HL-60 (cell line): ENCODE measurements at regions not wholly inside any gene's neighbourhood (a gene's known extent, or its start where the extent isn't known, plus 50 kb on each side); places are given as distances from the start of the nearest gene placed in this dataset.

Experiments
- DNase-seq, 2 experiments: peaks; one replicate each; pipeline ENCODE4 v3.0.0-alpha.2; 2010 to 2020; ENCODE audit warnings: low read depth in 1 of 2, low spot score in 1 of 2
- H3K27ac ChIP-seq: fragments of 250-450 bp; sonication (Bioruptor Pico); replicated peaks from 2 replicates; pipeline ENCODE4 v1.5.1; 2020; ENCODE audit warnings: mild to moderate bottlenecking, moderate library complexity
- H3K27me3 ChIP-seq: fragments of 250-450 bp; sonication (Bioruptor Pico); 2 replicates; pipeline ENCODE4 v1.5.1; 2021; ENCODE audit warnings: mild to moderate bottlenecking, moderate library complexity; ENCODE audit not compliant: insufficient read depth, poor library complexity, severe bottlenecking
- H3K4me3 ChIP-seq: replicated peaks from 2 replicates; pipeline ENCODE4 v1.5.1; 2011; ENCODE audit warnings: mild to moderate bottlenecking, control low read depth, low read length; ENCODE audit not compliant: insufficient read depth
- CTCF ChIP-seq: IDR thresholded peaks from one replicate; pipeline ENCODE4 v1.5.1; 2011; ENCODE audit warnings: low read length, control low read depth, inconsistent platforms; ENCODE audit not compliant: insufficient read depth
- GABPA ChIP-seq: IDR thresholded peaks from 2 replicates; pipeline ENCODE4 v1.6.1; 2012; ENCODE audit warnings: low read depth
- POLR2AphosphoS5 ChIP-seq: IDR thresholded peaks from 2 replicates; pipeline ENCODE4 v1.6.1; 2012; ENCODE audit warnings: low read depth
- REST ChIP-seq: IDR thresholded peaks from 2 replicates; pipeline ENCODE4 v1.6.1; 2012; ENCODE audit warnings: low read depth; ENCODE audit not compliant: insufficient replicate concordance
- SPI1 ChIP-seq: IDR thresholded peaks from 2 replicates; pipeline ENCODE4 v1.6.1; 2012; ENCODE audit warnings: low read depth, mild to moderate bottlenecking, borderline replicate concordance

GRCh38 chr11:10400856-10401255, 54.2 kb upstream of the AMPD3 start:
- DNase-seq, result peak in 1 of 2 experiments; percentile 40
- Histone ChIP-seq H3K27me3 (no peaks in the 10 kb centered on the region), H3K27ac (0 out of 2 replicates have a peak overlapping the region, but pooled peaks have one; percentile 12), H3K4me3 (no peak overlapping the region)
- peak; percentile 73; the same call in 1 of the 2 replicates for TF ChIP-seq SPI1
- no peak for TF ChIP-seq GABPA
- TF ChIP-seq CTCF, result no peak

- Histone ChIP-seq H3K27me3 (no peaks in the 10 kb centered on the region), H3K4me3 (no peak overlapping the region), H3K27ac (0 out of 2 replicates have a peak overlapping the region, but pooled peaks have one; percentile 12)
- no peak for DNase-seq
- no peak for TF ChIP-seq POLR2AphosphoS5
- no peak for TF ChIP-seq CTCF
- no peak for TF ChIP-seq GABPA
- no peak for TF ChIP-seq SPI1
- TF ChIP-seq REST, result no peak
Observed at GRCh38 chr11:10401256-10401655, 53.8 kb upstream of the AMPD3 start.

- no peak for TF ChIP-seq POLR2AphosphoS5
- no peak for TF ChIP-seq REST
- no peak for TF ChIP-seq GABPA
- Histone ChIP-seq H3K4me3 (no peak overlapping the region), H3K27ac (no peak overlapping the region), H3K27me3 (no peaks in the 10 kb centered on the region)
- no peak for DNase-seq
Observed at GRCh38 chr11:10401696-10402392, 53.2 kb upstream of the AMPD3 start.
